ENCODE measurements at regions not wholly inside any gene's neighbourhood (a gene's known extent, or its start where the extent isn't known, plus 50 kb on each side); places are given as distances from the start of the nearest gene placed in this dataset.

GRCh38 chr12:42648061-42648460 lies 58.5 kb upstream of the PRICKLE1 start:
- DNase-seq (ENCODE audit: low read depth), result no peak
- TF ChIP-seq, protein P1, sequence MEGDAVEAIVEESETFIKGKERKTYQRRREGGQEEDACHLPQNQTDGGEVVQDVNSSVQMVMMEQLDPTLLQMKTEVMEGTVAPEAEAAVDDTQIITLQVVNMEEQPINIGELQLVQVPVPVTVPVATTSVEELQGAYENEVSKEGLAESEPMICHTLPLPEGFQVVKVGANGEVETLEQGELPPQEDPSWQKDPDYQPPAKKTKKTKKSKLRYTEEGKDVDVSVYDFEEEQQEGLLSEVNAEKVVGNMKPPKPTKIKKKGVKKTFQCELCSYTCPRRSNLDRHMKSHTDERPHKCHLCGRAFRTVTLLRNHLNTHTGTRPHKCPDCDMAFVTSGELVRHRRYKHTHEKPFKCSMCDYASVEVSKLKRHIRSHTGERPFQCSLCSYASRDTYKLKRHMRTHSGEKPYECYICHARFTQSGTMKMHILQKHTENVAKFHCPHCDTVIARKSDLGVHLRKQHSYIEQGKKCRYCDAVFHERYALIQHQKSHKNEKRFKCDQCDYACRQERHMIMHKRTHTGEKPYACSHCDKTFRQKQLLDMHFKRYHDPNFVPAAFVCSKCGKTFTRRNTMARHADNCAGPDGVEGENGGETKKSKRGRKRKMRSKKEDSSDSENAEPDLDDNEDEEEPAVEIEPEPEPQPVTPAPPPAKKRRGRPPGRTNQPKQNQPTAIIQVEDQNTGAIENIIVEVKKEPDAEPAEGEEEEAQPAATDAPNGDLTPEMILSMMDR (IDR thresholded peaks at IDR 0.05; ENCODE audit: control insufficient read depth, insufficient read depth, low read depth, low read length, missing control alignments), result no peak
- no peak overlapping the region for H3K4me3 ChIP-seq (ENCODE audit: control insufficient read depth, low read depth, low read length)

DNA sequence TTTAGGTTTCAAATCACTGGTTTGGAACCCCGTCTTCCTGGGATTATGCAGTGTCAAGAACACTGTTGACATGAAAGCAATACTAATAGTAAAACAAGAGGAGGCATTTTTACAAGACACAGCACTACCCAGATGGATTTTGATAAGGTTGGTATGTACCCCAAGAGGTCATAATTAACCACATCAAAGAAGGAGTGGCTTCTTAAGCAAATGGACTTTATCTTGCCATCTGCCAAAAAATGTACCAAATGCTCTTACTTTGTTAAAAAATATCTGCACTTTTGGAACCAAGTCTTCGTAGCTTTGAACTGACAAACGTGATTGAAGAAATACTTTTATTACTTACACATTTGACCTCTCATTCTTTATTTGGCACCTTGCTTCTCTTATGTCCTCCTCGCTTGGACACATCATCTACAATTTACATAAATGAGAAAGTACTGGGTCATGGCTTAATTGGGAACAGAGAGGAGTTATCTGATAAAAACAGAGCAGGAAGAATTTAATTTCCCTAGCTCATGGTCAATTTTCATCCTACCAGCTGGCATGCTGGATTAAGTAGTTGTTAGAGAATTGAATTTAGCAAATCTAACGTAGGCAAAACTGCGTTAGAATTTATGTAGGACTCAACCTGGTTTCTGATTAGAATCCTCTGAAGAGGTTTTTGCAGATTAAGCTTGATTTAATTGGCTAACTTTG lies 54.5 kb upstream of the PRICKLE1 start:
- H3K4me3 ChIP-seq (ENCODE audit: control insufficient read depth, low read depth, low read length), result no peak overlapping the region
- no peak for DNase-seq (ENCODE audit: low read depth)
- TF ChIP-seq, protein P1 (IDR thresholded peaks at IDR 0.05; ENCODE audit: control insufficient read depth, insufficient read depth, low read depth, low read length, missing control alignments), result no peak

GRCh38 chr12:42641221-42641885 lies 51.8 kb upstream of the PRICKLE1 start:
- DNase-seq (ENCODE audit: low read depth), result no peak
- TF ChIP-seq, protein P1 (IDR thresholded peaks at IDR 0.05; ENCODE audit: control insufficient read depth, insufficient read depth, low read depth, low read length, missing control alignments), result no peak
- no peak overlapping the region for H3K4me3 ChIP-seq (ENCODE audit: control insufficient read depth, low read depth, low read length)

DNA sequence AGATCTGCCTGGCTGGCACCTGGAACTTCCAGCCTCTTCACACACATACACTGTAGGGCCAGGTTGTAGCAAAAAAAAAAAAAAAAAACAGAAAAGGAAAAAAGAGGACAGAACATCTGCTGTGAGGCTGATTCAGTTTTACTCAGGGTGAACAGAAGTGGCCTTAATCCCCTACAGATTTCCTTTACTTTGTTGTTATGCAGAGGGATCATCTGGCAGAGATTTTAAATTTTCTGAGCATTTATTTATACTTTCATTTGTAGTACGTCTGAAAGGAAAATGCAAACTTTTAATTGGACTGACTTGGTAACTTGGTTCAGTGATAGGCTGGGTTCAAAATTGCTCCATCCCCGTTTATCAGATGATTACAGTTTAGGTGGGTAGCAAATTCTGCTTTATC lies 50.8 kb upstream of the PRICKLE1 start:
- no peak for DNase-seq (ENCODE audit: low read depth)
- no peak overlapping the region for H3K4me3 ChIP-seq (ENCODE audit: control insufficient read depth, low read depth, low read length)
- TF ChIP-seq, protein P1 (IDR thresholded peaks at IDR 0.05; ENCODE audit: control insufficient read depth, insufficient read depth, low read depth, low read length, missing control alignments), result no peak

DNA sequence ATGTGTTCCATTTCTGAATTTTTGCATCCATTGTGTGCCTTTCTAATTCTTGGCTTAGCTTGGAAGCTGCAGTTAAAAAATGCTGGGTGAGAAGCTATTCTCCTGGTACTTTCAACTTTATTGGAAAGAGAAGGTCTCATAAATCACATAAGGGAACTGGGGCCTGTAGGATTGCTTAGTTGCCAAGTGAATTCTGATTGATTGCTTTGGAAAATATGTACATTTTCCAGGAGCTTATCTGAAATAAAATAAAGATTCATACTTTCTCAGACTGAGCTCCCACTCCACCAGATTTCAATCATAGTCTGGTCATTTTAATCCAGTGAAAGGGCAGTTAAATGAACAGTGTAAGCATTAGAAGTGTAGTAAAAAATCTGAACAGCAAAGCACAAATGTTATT lies 50.0 kb upstream of the PRICKLE1 start:
- DNase-seq (ENCODE audit: low read depth), result no peak
- TF ChIP-seq, protein P1 (IDR thresholded peaks at IDR 0.05; ENCODE audit: control insufficient read depth, insufficient read depth, low read depth, low read length, missing control alignments), result no peak
- no peak overlapping the region for H3K4me3 ChIP-seq (ENCODE audit: control insufficient read depth, low read depth, low read length)

All from AG09309 (cell line).